NOMO-1 treated with DMSO at 0.1 percent for 48 hours (cell line): ENCODE measurements at regions not wholly inside any gene's neighbourhood (a gene's known extent, or its start where the extent isn't known, plus 50 kb on each side); places are given as distances from the start of the nearest gene placed in this dataset.
A peak's percentile ranks its signal among the peaks of the same experiment; 100 is the strongest.
"Not testable (repeated sequence)": the region's sequence is repeated elsewhere in the genome, so short reads cannot be mapped to it uniquely, and the experiment has no call there.

ENCODE experiments used
- DNase-seq: peaks from one replicate; lab custom pipeline; 2025; ENCODE audit not compliant: unreplicated experiment; lab: John Stamatoyannopoulos, UW

GRCh38 chr16:59484833-59485516, 750.9 kb upstream of the GOT2 start:
- DNase-seq = no peak

- peak; percentile 47 for DNase-seq
These were observed 744.7 kb upstream of the GOT2 start for GRCh38 chr16:59478838-59479237.

DNA sequence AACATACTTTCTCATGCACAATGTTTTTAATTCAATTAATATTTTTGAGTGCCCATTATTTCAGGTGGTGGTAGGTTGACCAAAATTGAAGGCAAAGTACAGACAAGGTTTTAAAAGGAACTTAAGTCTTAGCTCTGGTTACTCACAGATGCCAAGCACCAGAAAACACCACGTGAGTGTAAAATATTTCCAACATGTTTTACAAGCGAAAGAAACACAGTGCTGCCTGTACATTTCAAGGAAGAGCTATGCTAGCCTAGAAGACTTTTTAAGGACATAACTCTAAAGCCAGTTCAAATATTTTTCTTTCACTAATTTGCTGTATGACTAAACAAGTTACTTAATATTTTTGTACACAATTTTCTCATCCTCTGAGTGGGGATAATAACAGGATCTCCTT, 736.4 kb upstream of the GOT2 start:
- no peak for DNase-seq

GRCh38 chr16:59469266-59469665, 735.1 kb upstream of the GOT2 start:
- no peak for DNase-seq

- DNase-seq = no peak
These were observed 729.7 kb upstream of the GOT2 start for GRCh38 chr16:59463776-59464175.

- DNase-seq = no peak
These were observed 725.7 kb upstream of the GOT2 start for GRCh38 chr16:59459806-59460205.

GRCh38 chr16:59455497-59455896, 721.4 kb upstream of the GOT2 start:
- DNase-seq = no peak

DNA sequence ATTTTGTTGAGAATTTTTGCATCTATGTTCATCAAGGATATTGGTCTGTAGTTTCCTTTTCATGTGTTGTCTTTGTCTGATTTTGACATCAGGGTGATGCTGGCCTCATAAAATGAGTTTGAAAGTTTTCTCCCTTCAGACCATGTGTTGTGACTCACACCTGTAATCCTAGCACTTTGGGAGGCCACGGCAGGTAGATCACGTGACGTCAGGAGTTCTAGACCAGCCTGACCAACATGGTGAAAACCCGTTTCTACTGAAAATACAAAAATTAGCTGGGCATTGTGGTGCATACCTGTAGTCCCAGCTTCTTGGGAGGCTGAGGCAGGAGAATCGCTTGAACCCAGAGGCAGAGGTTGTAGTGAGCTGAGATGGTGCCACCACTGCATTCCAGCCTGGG, 716.4 kb upstream of the GOT2 start:
- not testable (repeated sequence) for DNase-seq

GRCh38 chr16:59440502-59440901, 706.4 kb upstream of the GOT2 start:
- DNase-seq = no peak

GRCh38 chr16:59432896-59433295, 698.8 kb upstream of the GOT2 start:
- DNase-seq = no peak

GRCh38 chr16:59432276-59432675, 698.2 kb upstream of the GOT2 start:
- DNase-seq = no peak

DNA sequence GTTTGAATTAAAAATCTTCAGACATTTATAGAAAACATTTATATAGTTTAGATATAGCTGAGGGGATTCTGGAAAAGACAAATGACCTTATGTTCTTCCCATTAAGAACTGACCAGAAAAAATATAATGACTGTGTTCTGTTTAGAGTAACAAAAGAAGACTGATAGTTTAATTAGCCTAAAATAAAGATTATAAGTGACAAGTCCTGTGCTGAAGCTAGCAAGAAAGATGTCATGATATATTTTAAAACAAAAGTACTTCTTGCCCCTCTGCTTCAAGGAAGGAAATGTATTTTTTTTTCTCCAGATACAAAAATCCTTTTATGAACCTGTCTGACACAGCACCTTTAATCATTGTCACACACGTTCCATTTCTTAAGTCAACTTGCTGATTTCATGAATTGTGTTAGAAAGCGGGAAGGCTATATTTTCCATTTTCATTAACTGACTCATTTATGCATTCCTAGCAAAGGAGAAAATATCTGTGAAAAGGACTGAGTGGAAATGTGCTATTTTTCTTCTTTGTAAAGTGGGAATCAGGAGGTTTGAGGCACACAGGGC, 690.7 kb upstream of the GOT2 start:
- no peak for DNase-seq

DNA sequence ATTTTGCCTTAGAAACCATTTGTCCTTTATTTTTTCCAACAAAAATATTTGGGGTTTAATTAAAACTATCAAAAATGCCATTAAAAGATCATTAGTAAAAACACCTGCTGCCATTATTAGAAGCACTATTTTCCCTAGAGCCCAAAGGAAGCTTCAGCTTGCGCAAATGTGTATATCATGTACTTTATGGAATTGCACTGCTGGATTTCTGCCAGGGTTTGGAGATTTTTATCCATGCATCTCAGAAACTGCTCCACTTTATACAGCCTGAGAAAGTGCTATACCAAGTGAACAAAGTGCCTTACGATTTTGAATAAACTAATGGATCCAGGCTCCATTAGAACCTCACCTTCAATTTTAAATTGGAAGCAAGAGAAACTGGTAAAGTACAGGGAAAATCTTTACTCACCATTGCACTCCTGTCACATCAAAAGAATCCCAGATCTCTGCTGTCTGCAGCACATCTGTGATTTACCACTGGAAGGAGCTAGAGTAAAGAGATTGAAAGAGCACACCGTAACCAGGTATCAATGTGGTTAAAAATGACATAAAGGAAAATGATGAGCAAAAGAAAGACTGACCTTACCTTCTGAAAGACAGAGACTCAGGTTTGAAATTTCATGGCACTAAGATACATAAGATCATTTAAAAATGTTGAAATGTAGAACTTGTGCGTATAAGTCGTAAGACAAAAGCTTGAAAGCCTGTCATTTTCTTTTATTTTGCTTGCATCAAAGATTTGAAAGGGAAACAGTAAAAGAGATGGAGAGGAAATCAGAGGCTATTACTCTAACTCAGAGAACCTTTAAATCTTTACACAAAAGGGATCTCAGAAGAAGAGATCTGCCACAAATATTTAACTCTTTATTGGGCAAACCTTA, 678.1 kb upstream of the GOT2 start:
- DNase-seq = no peak

DNA sequence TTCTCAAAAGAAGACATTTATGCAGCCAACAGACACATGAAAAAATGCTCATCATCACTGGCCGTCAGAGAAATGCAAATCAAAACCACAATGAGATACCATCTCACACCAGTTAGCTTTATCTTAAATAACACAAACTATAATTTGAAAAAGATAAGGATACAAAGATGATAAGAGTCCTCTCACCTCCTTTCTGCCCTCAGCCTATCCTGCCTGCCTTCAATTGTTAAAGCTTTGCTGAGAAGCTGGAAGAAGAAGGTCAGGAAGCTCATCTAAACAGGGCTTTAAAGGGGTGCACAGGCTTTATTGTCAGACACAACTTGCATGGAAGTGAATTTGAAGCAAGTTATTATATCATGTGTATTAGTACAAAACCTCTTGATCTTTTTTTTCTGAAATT, 676.3 kb upstream of the GOT2 start:
- DNase-seq = no peak

DNA sequence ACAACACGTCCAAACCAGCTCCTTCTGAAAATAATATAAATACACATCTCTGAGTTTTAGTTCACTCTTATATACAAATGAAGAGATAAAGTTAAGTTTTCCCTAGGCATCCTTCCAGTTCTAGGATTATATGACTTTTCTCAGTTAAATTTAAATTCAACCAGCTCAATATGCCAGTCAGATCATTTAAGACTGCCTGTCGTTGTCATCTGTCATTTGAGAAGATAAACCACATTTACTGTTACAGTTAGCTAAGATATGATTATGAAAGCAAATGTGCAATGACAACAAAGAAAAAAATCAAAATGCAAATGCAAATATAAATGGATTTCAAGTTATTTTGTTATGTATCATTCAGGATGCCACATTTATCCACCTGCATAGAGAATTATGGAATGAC, 671.7 kb upstream of the GOT2 start:
- no peak for DNase-seq

GRCh38 chr16:59404509-59404908, 670.4 kb upstream of the GOT2 start:
- no peak for DNase-seq

GRCh38 chr16:59400830-59401229, 666.7 kb upstream of the GOT2 start:
- no peak for DNase-seq

DNA sequence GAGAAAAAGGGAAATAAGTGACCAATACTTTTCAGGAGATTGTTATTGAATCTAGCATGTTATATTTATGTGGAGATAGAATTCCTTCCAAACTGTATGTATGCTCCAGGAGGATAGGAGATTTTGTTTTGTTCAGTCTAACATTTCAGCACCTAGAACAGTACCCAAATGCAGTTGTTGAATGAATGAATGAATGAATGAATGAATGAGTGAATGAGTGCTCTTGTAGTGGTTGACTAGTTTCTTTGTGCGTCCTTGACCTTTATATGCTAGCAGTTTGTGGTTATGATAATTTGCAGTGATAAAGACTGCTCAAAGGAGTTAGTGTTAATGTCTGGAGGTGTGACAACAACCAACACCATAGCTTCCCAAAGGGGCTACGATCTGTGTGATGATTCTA, 663.5 kb upstream of the GOT2 start:
- DNase-seq = no peak

GRCh38 chr16:59394526-59394925, 660.4 kb upstream of the GOT2 start:
- no peak for DNase-seq

DNA sequence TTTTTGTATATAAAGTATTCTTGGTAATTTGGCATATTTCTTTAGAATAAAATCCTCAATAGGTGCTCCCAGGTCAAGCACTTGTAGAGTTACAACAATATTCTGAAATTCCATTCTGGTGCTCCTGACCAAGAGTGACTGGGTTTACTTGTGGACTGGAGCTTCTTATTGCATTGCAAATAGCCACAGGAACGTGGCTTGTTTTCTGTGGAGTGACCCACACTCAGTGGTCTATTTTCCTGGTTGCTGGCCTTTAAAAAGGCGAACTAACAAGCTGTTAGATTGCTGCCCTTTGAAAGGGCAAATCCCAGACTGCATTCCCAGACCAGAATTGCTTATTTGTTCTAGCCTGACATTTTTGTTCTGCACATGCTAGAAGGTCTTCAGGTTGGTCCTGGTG, 658.8 kb upstream of the GOT2 start:
- no peak for DNase-seq

DNA sequence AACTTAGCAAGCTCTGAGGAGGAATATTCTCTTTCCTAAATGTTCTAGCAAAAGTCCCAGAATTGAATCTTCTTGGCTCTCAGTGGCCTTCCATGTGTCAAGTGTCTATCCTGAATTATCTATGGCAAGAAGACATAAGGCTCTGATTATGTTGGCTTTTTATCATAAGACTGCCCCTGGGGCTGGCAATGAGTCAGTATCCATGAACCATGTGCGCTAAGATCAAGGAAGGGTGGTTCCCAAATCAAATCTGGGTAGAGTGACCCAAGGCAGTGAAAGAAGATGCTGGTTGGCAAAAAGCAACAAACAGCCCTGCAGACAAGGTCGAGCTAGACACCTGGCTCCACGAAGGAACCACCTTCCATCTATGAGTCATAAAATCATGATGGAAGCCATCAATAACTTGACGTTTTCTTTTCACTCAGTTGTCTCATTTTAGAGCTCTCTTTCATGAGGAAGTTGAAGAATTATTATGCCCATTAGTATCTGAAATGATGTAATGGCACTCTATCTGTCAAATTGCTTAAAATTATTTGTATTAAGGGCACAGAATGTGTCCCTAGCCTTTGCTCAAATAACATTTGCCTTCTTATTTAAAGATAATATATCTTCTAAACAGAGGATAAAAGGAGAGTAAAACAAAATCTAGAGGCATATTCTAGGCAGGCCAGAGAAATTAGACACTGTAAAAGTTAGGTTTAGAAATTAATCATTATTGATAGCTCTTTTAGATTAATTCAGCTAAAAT, 657.7 kb upstream of the GOT2 start:
- no peak for DNase-seq

DNA sequence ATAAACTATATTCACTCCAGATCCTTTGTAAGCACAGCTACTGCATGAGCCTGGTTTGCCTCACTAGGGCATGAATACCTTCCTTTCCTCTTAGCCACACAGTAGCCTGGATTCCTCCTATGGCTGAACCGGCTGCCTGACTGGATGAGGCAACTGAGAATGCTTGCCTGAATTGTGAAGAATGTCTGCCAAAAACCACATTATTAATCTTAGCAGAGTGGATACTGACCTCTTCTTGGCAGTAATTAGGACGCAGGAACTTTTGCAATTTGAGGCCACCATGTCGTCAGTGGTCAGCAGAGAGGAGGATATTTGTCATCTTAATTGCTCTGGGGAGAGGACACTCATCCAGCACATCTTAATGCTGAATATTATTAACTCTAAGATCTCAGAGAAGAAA, 651.8 kb upstream of the GOT2 start:
- DNase-seq = no peak
